ENCODE measurements at regions not wholly inside any gene's neighbourhood (a gene's known extent, or its start where the extent isn't known, plus 50 kb on each side); places are given as distances from the start of the nearest gene placed in this dataset.

- no peaks in the 10 kb centered on the region for H3K27me3 ChIP-seq (ENCODE audit: control insufficient read depth in 1 of 2, insufficient read depth in 2 of 2, low read length in 2 of 2)
- no peaks in the 10 kb centered on the region for H3K9me3 ChIP-seq (ENCODE audit: control insufficient read depth in 1 of 2, insufficient read depth in 1 of 2, low read length in 2 of 2)
- H3K27ac ChIP-seq (ENCODE audit: low read depth in 1 of 2, low read length in 2 of 2), result no peak overlapping the region
- ATAC-seq (ENCODE audit: poor library complexity), result no peak
- intact Hi-C loops (cut with DNase I, micrococcal nuclease), result no loop called here
- CTCF ChIA-PET, result no interaction called here
- POLR2A ChIA-PET, result no interaction called here
- H3K4me1 Mint-ChIP-seq (ENCODE audit: low read depth), result peaks cover 14% of the 10 kb centered on the region
- peaks cover 3% of the 10 kb centered on the region for H3K36me3 Mint-ChIP-seq (ENCODE audit: low read depth)
- no peak overlapping the region for H3K4me3 ChIP-seq (ENCODE audit: low read length)
- no peak for TF ChIP-seq CTCF (IDR thresholded peaks at IDR 0.05)
- DNase-seq, result no peak
- no peaks in the 10 kb centered on the region for H3K36me3 ChIP-seq (ENCODE audit: insufficient read depth, low read length)
- no peaks in the 10 kb centered on the region for H3K27me3 Mint-ChIP-seq
- no peak overlapping the region for H3K27ac Mint-ChIP-seq
- no peaks in the 10 kb centered on the region for H3K9me3 Mint-ChIP-seq
- no peak overlapping the region for H3K4me3 Mint-ChIP-seq
- no peaks in the 10 kb centered on the region for H3K4me1 ChIP-seq (ENCODE audit: insufficient read depth, low read length)
Measured at GRCh38 chr6:131353106-131353505, 217.8 kb downstream of the AKAP7 start.

GRCh38 chr6:131353876-131354275, 218.6 kb downstream of the AKAP7 start:
- Mint-ChIP-seq H3K27ac (no peak overlapping the region), H3K4me3 (no peak overlapping the region), H3K27me3 (no peaks in the 10 kb centered on the region), H3K4me1 (ENCODE audit: low read depth) (peaks cover 6% of the 10 kb centered on the region), H3K36me3 (ENCODE audit: low read depth) (peaks cover 3% of the 10 kb centered on the region), H3K9me3 (no peaks in the 10 kb centered on the region)
- H3K9me3 ChIP-seq (ENCODE audit: control insufficient read depth in 1 of 2, insufficient read depth in 1 of 2, low read length in 2 of 2), result no peaks in the 10 kb centered on the region
- DNase-seq (no peak), ATAC-seq (ENCODE audit: poor library complexity) (no peak)
- no peak overlapping the region for H3K27ac ChIP-seq (ENCODE audit: low read depth in 1 of 2, low read length in 2 of 2)
- ChIA-PET POLR2A (no interaction called here), CTCF (no interaction called here)
- TF ChIP-seq CTCF (IDR thresholded peaks at IDR 0.05), result no peak
- no peaks in the 10 kb centered on the region for H3K27me3 ChIP-seq (ENCODE audit: control insufficient read depth in 1 of 2, insufficient read depth in 2 of 2, low read length in 2 of 2)
- intact Hi-C loops (cut with DNase I, micrococcal nuclease), result no loop called here
- no peak overlapping the region for H3K4me3 ChIP-seq (ENCODE audit: low read length)
- H3K4me1 ChIP-seq (ENCODE audit: insufficient read depth, low read length), result no peaks in the 10 kb centered on the region
- no peaks in the 10 kb centered on the region for H3K36me3 ChIP-seq (ENCODE audit: insufficient read depth, low read length)

- H3K4me1 Mint-ChIP-seq (ENCODE audit: low read depth), result peaks cover 1% of the 10 kb centered on the region
- no peak for TF ChIP-seq CTCF (IDR thresholded peaks at IDR 0.05)
- Histone ChIP-seq H3K9me3 (ENCODE audit: control insufficient read depth in 1 of 2, insufficient read depth in 1 of 2, low read length in 2 of 2) (no peaks in the 10 kb centered on the region), H3K27ac (ENCODE audit: low read depth in 1 of 2, low read length in 2 of 2) (no peak overlapping the region), H3K36me3 (ENCODE audit: insufficient read depth, low read length) (no peaks in the 10 kb centered on the region), H3K4me1 (ENCODE audit: insufficient read depth, low read length) (no peaks in the 10 kb centered on the region), H3K27me3 (ENCODE audit: control insufficient read depth in 1 of 2, insufficient read depth in 2 of 2, low read length in 2 of 2) (no peaks in the 10 kb centered on the region), H3K4me3 (ENCODE audit: low read length) (no peak overlapping the region)
- H3K27me3 Mint-ChIP-seq, result no peaks in the 10 kb centered on the region
- no peak overlapping the region for H3K27ac Mint-ChIP-seq
- intact Hi-C loops (cut with DNase I, micrococcal nuclease), result no loop called here
- H3K4me3 Mint-ChIP-seq, result no peak overlapping the region
- ChIA-PET POLR2A (no interaction called here), CTCF (no interaction called here)
- no peak for ATAC-seq (ENCODE audit: poor library complexity)
- no peaks in the 10 kb centered on the region for H3K9me3 Mint-ChIP-seq
- H3K36me3 Mint-ChIP-seq (ENCODE audit: low read depth), result peaks cover 3% of the 10 kb centered on the region
- no peak for DNase-seq
Measured at GRCh38 chr6:131354356-131354755, 218.7 kb upstream of the ARG1 start.

Measured in CD4-positive, alpha-beta T cell (primary cell).